ENCODE measurements at regions not wholly inside any gene's neighbourhood (a gene's known extent, or its start where the extent isn't known, plus 50 kb on each side); places are given as distances from the start of the nearest gene placed in this dataset.

DNA sequence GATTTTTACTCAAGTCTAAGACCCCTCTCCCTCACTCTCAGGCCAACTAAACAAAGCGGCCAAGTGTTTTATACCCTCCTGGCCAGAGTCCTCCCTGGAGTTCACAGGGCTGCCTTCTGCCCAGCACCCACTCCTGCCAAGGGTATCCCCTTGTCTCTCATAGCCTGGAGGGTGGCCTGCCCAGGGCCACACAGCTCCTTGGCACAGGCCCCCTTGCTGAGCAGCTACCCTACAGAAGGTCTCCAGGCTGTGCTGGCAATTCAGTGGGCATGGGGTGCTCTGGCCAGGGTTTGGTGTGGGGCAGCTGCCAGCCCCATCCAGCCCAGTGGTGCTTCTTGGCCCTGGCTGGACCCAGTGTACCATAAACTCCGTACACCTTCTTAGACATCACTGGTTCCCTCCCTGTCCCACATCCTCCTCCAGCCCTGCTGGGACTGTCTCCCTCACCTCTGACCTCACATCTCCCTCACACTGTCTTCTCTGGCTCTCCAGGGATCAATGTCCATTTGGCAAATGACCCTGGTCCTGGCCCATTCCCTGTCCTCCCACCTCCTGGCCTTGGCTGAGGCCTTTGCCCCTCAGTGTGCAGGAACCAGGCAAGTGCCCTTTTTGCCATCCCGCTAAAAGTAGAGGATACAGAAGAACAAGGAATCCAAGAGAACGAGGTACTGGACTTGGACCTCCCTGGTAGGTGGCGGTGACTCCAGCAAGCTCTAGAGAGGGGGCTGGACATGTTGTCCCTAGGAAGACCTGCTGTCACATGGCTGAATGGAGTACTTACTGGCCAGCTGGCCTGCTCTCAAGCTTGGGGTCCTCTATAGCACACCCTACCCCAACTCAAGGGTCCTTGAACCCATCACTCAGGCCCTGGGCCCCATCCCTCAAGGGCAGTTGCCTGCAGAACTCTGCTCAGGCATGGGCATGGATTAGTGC is 50.0 kb upstream of the TRPM1 start:
- DNase-seq (ENCODE audit: low read depth), result no peak

DNA sequence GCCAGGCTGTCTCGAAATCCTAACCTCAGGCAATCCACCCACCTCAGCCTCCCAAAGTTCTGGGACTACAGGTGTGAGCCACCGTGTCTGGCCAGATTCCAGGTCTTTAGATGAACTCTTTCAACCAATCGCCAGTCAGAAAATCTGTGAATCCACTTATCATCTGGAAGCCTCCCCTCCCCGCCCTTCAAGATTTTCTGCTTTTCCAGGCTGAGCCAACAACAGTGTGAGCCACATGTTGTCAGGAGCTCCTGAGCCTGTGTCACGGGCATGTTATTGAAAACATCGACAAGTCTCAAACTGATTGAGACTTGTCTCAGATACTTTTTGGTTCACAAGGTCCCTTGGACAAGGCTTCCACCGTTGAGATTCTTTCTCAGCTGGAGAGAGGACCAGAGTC is 52.0 kb upstream of the TRPM1 start:
- DNase-seq (ENCODE audit: low read depth), result no peak

DNA sequence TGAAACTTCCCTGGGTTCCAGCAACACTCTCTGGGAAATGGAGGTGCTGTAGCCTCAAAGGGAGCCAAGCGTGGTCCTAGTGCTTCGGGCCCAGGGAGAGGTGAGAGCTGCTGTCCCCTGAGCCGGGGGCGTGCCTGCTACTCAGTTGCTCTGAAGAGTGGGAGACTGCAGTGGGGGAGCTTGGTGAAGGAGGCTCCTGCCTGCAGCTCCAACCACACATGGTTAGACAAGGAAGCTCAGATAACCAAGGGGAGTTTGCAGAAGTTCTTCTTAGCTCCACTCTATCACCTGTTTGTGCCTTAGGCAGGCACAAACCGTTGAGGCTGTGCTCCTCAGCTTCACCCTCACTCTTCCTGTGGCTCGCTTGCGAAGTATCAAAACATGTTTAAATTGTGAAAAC is 53.6 kb upstream of the TRPM1 start:
- no peak for DNase-seq (ENCODE audit: low read depth)

DNA sequence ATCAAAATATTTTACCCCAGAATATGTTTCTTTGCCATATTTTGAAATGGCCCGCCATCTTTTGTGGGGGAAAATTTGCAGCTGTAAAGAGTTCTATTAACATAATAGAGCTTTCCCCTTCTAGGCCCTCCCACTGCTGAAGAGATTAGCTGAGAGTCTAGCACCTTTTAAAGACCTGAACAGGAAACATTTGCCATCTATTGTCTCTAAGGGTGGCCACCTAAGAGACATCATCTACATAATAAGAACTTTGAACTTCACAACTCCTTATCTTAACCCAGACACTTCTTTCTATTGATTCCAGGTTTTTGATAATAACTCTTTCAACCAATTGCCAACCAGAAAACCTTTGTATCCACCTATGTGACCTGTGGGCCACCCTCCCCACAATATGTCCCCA is 54.7 kb upstream of the TRPM1 start:
- no peak for DNase-seq (ENCODE audit: low read depth)

DNA sequence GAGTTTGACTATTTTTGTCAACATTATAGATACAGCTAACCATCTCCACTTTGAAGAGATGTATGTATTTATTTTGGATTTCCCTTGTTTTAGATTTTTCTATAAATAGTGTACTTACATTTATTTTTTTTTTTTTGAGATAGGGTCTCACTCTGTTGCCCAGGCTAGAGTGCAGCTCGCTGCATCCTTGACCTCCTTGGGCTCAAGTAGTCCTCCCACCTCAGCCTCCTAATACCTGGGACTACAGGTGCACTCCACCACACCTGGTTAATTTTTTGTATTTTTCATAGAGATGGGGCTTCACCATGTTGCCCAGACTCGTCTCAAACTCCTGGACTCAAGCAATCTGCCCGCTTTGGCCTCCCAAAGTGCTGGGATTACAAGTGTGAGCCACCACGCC is 55.3 kb upstream of the TRPM1 start:
- DNase-seq (ENCODE audit: low read depth), result no peak

DNA sequence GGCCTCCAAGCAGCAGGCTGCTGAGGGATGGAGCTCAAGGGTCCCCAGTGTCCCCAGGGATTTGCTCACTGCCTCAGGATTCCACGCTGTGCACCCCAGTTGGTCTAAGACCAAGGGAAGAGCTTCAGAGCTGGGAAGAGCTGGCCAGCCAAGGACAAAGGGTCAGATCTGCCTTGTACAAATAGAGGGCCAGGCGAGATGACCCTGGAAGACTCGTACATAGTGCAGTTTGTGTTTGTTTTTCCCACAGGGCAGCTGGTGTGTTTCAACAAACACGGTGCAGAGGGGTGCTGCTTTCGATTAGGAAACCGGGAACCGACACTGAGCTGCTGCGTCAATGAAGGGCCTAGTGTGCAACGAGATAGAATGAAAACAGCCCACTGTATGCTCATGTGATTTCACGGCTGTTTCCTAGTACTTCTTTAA is 56.1 kb upstream of the TRPM1 start:
- DNase-seq (ENCODE audit: low read depth), result no peak

DNA sequence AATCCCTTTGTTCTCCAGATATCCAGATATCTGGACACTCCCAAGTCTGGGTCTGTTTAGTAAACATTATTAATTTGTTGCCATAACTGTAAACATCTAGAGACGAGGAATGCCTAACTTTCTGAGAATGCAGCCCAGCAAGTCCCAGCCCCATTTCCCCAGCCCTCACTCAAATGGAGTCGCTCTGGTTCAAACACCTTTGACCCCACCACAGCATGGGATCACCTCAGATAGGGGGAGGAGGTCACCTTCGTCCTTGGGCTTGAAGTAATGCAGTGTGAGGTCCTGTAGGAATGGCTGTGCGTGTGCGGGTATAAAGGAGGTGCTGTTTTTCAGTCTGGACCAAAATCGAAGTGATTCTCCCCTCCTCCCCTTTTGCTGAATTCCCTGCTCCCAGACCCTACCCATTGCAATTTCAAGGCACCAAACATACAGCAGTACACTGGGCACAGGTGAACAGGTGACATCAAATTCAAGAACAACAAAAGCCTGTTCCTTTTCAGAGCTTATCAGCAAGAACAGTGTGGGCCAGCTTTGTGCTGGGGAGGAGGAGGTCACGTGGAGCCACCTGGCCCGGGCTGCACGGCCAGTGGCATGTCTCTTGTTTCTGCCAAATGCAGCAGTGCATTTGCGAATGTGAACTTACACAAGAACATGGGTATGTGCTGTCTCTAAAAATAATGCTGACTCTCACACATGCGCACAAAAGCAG is 57.5 kb upstream of the TRPM1 start:
- no peak for DNase-seq (ENCODE audit: low read depth)

DNA sequence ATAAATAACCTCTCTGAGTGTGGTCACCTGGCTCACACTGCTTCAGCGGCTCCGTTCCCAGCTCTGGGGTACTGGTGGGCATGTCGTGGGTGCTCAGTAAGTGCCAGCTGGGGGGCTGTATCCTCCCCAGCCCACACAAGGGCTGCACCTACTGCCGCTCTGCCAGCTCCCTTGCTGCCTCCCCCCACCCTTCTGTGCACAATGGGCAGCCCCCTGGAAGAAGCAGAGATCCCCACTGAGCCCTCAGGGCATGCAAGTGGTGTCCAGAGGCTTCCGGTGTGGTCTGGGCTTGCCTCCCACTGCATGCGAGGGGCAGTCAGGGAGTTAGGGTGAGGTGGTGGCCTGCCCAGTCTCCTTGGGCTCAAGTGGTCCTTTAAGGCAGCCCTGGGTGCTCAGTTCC is 58.3 kb upstream of the TRPM1 start:
- DNase-seq (ENCODE audit: low read depth), result no peak

DNA sequence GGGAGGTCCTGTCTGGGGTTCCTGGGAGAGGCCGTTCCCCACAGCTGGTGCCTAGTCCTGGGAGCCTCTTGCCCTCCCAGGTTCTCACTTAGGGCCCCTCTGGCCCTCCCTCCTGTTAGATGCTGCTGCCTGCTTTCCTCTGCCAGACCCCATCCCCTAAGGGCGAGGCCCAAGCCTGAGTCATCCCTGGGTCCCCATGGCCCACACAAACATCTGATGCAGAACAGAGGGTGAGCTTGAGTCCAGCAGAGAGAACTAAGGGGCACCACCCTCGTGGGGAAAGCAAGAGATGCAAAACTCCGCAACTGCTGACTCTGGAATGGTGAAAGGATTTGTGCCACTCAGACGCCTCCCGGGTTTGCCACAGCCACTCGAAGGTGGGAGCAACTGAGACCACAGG is 58.8 kb upstream of the TRPM1 start:
- DNase-seq (ENCODE audit: low read depth), result no peak

DNA sequence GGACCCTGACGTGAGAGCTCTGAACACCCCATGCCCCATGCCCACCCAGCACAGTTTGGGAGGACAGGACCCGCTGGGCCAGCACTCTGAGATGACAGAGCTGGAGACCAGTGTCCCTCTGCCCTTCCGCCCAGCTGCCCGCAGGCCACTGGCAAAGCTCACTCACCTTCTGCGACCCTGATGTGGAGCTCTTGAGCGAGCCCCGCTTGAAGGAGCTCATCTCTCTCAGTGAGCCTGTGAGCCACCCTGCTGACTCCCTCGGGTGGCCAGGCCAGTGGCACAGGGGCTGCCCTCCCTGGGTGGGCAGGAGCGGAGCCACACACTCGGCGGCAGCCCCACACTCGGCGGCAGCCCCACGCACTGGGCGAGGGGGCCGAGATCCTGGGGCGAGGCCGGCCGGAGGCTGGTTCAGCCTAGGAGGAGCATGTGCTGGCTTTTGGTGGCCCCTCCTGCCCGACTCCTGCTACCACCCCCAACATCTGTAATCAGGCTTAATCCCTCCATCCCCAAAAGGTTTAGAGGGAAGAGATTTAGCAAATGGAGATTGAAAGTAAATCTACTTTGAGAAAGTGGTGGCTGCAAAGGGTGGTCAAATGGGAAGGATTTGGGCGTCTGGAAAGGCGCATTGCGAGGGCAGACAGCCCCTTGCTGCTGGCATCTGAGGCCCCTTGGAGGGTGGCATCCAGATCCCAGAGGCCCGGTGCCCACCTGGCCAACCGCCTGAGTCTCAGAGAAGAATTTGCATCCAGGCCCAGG is 59.4 kb upstream of the TRPM1 start:
- DNase-seq (ENCODE audit: low read depth), result no peak

DNA sequence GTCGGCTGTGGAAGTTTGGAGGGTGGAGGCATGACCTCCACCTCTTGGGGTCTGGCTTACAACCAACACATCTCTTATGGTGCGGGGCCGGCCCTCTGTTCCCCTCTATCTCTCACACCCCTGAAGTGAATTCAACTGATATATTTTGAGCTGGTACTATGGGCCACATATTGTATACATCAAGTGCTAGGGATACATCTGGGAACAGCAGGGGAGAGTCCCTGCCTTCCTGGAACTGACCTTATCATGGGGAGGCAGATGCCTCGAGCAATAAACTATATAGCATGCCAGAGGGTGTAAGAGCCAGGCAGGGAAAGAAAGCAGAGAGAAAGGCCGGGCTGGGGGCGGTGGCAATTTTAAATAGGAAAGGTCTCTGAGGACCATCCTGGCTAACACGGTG is 60.4 kb upstream of the TRPM1 start:
- no peak for DNase-seq (ENCODE audit: low read depth)

DNA sequence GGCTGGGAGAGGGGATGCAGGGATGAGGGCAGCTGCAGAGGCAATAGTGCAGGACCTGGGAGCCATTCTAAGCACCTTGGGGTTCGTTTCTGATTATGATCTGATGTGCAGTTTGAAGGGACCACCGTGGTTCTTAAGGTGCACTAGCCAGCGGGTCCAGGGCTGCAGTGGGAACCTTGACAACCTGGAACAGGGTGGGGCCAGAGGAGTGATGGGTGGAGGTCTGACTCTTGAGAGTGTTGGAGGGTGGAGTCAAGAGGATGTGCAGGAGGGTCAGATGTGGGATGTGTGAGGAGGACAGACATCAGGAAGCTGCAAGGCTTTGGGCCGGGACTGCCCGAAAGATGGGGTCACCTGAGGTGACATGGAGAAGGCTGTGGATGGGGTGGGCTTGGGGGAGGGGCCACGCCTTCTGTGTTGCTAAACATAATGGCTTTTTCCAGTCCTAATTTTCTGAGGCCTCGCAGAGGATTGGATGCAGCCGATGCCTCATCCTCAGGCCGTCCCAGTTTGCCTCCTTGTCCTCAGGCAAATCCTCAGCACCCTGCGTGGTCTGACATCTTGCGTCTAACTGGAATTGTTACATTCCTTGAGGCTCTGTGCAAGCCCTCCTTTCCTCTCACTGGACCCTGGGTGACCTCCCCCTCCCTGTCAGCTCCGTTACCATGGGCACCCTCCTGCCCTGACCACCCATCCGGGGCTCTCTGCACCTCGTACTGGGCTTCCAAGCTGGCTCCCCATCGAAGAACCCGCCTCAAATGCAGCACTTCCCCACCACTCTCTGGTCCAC is 61.4 kb upstream of the TRPM1 start:
- no peak for DNase-seq (ENCODE audit: low read depth)

DNA sequence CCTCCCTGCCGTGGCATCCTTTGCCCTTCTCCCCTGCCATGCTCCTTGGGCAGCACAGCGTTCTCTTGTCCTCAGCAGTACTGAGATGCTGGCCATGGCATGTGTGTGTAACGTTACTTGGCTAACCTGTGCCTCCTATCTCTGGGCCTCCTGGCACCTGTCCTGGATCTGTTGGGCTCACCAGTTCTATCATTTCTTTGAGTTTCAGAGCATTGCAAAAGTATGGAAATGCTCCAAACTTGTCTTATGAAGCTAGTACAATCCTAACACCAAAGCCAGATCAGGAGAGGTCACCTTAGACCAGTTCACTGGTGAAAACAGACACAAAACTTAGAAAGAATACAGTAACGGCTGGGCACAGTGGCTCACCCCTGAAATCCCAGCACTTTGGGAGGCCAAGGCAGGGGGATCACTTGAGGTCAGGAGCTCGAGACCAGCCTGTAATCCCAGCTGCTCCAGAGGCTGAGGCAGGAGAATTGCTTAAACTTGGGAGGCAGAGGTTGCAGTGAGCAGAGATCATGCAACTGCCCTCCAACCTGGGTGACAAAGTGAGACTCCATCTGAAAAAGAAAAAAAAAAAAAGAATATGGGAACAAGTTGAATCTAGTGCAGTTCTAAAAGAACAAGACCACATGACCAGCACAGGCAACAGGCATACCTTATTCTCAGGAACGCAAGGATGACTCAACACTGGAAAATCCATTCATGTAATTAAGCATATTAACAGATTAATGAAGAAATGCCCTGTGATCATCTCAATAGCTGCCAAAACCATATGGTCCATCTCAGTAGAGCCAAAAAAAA is 62.4 kb upstream of the TRPM1 start:
- DNase-seq (ENCODE audit: low read depth), result no peak

DNA sequence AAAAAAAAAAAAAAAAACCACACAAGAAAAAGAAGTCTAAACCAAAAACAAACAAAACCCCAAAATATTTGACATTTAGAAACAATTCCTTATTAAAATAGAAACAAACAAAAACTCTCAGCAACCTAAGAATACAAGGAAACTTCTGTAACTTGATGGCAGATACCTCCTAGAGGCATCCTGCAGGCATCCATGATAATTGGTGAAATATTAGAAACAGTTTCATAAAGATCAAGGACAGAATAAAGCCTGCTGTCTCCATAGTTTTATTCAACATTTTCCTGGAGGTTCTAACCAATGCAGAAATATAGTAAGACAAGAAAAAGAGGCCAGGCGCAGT is 63.0 kb upstream of the TRPM1 start:
- no peak for DNase-seq (ENCODE audit: low read depth)

DNA sequence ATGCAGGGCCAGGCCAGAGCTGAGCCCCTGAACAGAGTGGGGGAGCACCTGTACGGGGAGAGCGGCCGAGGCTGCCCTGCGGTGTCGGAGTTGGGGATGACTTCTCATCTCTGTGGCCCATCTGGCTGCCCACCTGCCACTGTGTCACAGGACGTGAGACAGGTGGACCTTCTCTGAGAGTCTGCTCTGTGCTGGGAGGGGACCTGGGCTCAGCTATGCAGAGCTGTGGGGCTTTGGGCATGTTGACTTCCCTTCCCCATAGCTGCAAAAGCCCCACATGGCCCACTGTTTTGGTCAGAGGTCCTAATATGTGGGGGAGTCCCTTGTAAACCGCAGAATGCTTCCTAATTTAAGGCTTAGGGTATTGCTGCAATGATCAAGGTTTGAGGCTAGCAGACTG is 68.0 kb upstream of the TRPM1 start:
- no peak for DNase-seq (ENCODE audit: low read depth)

DNA sequence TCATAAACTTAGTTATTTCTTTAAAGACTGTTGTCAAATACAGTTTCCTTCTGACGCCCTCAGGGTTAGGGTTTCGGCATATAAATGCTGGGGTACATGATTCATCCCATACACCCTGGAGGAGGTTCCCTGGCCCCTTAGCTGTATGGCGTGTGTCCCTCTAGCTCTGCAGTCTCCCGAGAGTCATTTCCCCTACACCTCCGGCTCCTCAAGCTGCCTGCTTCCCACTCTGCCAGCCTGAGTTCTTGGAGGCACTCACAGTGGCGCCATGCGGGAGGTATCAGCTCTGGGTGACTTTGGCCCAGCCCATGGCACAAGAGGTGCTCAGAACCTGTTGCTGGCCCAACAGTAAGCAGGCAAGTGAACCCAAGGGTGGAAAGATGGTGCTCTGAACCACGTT is 70.2 kb upstream of the TRPM1 start:
- no peak for DNase-seq (ENCODE audit: low read depth)

DNA sequence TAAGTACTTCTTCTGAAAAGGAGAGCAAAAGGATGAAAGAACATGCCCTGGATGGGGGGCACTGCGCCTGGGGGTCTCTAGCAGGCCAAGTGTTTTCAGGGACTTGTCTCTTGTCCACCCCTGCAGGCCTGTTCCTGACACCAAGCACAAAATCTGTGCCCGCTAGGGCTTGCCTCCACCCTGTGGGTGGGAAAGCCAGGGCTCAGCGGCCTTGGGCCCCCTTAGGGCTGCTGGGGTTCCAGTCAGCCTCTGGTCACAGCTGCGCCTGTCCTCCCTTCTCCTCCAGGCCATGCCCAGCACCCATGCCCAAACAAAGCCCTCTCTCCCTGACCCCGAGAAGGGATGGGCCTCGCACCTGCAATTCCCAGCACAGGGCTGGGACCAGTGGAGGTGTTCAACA is 71.1 kb upstream of the TRPM1 start:
- DNase-seq (ENCODE audit: low read depth), result no peak

DNA sequence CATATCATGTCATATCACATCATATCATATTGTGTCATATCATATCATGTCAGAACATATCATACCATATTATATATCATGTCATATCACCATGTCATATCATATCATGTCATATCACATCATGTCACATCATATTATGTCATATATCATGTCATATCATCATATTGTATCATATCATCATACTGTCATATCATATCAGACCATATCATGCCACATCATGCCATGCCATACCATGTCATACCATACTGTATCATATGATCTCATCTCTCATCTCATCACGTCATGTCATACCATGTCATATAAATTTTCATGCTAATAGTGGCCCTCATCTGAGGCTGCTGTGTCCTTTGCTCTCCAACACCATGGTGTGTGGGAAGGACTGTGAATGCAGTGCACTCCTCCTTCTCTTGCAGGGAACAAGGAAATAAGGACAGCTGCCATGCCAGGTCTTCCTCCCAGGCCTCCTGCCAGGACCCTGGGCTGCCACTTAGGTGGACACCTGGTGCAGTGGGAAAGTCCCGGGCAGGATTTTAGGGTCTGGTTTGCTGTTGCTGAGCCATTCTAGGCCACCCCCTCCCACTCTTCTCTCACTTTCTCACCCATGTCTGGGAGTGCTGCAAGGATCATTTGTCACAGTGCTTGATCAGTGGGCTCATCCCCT is 72.4 kb upstream of the TRPM1 start:
- no peak for DNase-seq (ENCODE audit: low read depth)

DNA sequence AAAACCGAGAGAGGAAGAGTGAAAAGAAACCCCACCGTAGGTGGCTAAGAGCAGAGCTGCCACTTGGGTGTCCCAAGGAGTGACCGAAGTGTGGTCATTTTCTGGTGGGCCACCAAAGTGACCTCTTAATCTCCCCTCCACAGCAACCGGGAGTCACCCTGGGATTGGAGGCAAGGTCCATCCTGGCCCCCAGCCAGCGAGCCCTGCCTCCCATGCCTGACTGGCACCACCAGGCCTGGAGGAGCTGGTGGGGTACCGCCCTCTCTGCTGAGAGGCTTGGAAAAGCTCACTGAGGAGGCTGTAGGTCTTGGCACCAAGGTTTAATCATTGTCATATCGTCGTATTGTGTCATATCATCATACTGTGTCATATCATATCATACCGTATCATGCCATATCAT is 74.0 kb upstream of the TRPM1 start:
- DNase-seq (ENCODE audit: low read depth), result no peak

DNA sequence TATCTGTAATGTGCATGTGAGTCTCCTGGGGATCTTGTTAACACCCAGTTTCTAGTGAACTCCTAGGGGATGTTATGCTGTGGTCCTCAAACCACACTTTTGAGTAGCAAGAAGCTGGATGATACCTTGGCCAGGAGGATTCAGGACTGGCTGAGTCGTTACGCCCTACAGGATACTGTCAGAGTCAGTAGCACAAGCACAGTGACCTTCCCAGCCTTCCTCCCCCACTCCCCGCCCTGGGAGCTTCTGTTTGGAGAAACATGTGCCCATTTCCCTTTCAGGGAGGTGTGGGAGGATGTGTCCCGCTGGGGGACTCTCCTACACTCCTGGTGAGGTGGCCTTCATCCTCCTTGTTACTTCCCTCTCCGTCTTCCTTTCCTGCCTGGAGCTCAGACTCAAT is 76.4 kb upstream of the TRPM1 start:
- DNase-seq (ENCODE audit: low read depth), result no peak

DNA sequence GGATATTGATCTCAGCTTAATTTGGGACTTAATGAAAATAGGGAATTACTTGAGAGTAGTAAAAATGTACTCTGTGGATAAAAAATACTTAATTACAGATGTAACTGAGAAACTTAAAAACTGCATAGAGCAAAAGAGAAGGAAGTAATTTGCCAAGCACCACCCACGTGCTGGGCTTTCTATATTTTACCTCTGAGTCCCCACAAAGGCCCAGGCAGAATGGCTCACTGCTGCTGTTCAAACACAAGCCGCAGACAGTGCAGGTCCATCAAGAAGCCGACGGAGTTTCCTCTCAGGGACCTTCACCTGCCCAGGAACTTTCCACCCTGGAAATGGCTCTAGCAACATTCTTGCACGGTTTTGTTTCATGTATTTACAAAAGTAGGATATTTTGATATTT is 77.2 kb upstream of the TRPM1 start:
- DNase-seq (ENCODE audit: low read depth), result no peak
